ENCODE measurements at regions not wholly inside any gene's neighbourhood (a gene's known extent, or its start where the extent isn't known, plus 50 kb on each side); places are given as distances from the start of the nearest gene placed in this dataset.
"Not testable (repeated sequence)": the region's sequence is repeated elsewhere in the genome, so short reads cannot be mapped to it uniquely, and the experiment has no call there.

DNA sequence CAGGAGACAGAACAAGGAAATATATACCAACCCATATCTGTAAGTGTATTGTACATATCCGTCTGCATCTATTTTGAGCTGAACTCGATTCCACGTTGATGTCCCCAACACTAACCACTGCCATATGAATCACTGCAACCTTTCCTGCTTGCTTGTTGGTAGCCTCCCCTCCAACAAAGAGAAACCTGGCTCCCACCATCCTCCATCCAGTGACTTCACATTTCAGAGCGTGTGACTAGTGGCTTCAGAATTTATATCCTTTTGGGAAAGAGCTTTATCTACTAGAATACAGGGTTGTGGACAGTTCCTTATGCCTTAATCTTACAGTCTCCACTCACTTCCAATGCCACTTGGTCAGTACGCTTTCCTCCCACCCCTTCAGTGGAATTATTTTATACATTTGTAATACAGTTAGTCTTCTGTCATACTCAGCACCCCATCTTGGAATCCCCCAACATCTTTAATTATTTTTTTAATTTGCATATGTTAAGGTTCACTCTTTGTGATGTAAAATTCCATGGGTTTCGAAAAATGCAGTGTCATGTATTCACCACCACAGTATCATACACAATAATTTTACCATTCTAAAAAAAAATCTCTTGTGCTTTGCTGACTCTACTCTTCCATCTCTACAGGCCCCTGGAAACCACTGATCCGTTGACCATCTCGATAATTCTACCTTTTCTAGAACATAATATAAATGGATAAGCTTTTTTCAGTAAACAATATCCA lies 264.7 kb downstream of the BCL2L11 start:
- not testable (repeated sequence) for FAIRE-seq; DNase-seq (ENCODE audit: low spot score)

DNA sequence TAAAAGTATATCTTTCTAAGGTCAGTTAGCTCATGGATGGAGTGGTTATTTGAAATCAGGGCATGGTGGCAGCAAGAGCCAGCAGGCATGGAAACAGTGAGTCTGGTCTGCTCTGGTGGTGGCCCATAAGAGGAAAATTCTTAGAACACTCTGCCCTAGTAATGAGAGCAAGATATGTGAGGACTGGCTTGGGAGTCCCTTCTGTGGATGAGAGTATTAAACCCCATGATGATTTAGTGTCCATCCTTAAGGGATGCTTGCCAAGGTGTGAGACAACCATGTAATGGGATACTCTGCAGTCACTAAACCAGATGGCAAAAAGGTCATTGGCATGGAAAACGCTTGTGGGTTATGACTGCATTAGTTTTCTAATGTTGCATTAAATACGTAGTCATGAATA lies 269.9 kb downstream of the BCL2L11 start:
- FAIRE-seq; DNase-seq (ENCODE audit: low spot score): not testable (repeated sequence)

DNA sequence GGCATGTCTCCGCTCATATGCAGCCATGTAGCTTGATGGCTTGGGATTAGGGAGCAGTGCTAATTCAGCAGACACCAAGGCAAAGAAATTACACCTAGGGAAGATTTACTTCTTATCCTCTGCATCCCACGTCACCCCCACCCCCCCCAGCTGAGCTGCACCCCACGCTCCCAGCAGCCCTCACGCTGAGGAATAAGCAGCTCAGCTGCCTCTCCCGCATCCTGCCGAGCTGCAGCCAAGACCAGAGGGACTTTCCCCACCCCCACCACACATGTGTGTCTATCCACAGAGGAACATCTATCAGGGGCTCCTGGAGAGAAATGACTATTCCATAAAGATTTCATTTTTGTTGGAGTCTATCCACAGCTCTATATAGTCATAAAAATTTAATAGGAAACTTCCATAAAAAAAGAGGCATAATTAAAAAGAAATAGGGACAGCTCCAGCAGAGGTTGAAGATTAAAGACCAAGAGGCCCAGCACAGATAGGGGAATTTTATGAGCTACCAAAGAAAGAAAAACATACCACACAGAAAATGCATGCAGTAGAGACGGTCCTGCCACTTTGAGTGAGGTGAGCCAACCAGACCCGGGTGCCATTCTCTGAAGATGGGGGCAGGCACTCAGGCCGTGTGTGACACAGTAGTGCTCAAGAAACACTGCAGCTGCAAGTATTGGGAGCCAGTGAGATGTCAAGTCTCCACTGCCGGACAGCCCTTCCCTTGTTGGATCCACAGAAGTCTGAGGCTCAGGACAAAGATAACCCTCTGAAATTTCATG lies 274.8 kb downstream of the BCL2L11 start:
- DNase-seq (ENCODE audit: low spot score); FAIRE-seq: not testable (repeated sequence)

DNA sequence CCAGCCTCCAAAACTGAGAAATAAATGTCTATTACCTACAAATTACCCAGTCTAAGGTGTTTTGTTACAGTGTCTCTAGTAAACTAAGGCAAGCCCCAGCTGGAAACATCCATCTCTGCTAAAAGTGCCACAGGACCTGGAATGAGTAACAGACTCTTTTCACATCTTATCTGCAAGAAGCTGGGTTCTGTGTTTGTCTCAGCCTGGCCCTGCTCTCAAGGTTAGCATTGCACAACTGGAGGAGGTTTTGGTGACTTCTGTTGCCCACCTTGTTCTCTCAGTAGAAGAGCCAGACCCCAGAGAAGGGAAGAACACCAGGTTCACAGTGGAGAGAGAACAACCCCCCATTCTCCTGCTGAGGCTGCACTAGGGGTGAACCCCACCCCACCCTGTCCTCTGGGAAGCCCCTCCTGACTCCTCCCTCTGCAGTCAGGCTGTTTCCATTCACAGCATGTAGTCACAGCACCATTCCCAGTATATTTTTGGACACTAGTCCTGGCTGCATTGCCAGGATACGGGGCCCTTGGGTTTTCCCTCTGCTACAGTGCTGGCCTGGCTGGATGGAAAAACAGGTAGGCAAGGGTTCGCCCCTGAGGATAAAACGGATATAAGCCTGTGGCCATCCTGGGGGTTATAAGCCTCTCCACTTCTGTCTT lies 280.0 kb downstream of the BCL2L11 start:
- not testable (repeated sequence) for DNase-seq (ENCODE audit: low spot score); FAIRE-seq

DNA sequence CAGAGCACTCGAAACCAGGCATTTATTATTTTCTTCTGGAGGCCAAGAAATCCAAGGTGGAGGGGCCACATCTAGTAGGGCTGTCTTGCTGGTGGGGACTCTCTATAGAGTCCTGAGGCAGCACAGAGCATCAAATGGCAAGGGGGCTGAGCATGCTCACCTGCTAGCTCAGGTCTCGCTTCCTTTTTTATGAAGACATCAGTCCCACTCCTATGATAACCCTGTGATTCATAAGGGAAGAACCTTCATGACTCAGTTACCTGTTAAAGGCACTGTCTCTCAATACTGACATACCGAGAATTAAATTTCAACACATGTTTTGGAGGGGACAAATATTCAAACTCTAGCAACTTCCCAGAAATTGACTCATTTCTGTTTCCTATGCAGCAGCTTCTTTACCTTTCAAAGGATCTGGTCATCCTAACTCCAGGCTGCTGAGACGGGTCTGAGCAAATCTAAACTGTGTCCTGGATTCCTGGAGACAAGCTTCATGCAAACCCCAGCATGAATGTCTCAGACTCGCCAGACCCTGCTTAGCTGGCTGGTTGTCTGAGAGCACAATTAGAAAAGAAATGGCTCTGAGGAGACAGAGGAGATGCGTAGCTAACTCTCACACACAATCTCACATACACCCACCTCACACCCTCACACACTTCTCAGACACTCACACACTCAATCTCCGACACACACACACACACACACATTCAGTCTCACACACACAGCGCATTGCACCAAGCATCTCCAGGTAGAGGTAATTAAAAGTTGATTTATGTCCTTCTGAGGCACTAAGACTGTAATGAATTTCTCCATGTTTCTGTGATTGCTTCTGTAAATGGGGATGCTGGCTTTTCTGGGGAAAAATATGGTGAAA lies 280.8 kb downstream of the BCL2L11 start:
- not testable (repeated sequence) for DNase-seq (ENCODE audit: low spot score); FAIRE-seq

DNA sequence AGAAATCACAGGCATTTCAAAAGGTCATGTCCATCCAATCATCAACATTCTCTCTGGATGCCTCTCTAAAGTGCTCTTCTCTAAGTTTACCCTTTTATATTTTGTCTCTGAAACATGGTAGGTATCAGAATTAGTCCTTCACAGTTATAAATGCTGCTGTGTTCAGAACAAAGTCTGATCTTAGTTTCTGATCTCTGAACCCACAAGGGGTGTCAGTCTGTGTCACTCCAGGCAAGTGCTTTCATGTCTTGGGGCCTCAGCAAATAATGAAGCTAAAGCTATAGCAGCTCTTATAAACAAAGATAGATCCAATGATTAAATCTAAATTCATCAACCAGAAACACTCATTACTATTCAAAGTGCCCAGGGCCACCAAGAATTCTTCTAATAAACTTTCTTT lies 281.7 kb downstream of the BCL2L11 start:
- not testable (repeated sequence) for FAIRE-seq; DNase-seq (ENCODE audit: low spot score)

DNA sequence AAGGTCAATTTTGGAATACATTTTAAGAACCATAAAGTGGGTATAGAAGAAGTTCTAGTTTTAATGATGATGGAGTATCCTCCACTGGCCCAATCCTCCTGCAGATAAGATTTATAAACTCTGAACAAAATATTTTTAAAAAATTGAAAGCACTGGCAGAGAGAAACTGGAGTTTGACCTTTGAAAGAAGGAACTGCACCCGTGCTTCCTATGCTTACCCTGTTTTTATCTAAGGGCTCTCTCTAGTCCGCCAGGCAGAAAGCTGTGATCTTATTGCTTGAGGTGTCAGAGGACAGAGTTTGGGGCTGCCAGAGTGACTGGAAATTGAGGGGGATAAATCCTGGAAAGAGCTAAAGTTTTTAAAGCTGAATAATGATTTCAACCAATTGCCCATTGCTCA lies 282.6 kb downstream of the BCL2L11 start:
- FAIRE-seq; DNase-seq (ENCODE audit: low spot score): not testable (repeated sequence)

DNA sequence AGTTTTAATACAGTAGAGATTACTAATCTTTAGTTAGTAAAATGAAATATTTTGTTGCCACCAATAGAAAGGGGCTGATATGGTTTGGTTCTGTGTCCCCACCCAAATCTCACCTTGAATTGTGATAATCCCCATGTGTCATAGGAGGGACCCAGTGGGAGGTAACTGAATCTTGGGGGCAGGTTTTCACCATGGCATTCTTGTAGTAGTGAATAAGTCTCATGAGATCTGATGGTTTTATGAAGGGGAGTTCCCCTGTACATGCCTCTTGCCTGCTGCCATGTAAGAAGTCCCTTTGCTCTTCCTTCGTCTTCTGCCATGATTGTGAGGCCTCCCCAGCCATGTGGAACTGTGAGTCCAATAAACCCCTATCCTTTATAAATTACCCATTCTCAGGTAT lies 285.9 kb downstream of the BCL2L11 start:
- not testable (repeated sequence) for DNase-seq (ENCODE audit: low spot score); FAIRE-seq

DNA sequence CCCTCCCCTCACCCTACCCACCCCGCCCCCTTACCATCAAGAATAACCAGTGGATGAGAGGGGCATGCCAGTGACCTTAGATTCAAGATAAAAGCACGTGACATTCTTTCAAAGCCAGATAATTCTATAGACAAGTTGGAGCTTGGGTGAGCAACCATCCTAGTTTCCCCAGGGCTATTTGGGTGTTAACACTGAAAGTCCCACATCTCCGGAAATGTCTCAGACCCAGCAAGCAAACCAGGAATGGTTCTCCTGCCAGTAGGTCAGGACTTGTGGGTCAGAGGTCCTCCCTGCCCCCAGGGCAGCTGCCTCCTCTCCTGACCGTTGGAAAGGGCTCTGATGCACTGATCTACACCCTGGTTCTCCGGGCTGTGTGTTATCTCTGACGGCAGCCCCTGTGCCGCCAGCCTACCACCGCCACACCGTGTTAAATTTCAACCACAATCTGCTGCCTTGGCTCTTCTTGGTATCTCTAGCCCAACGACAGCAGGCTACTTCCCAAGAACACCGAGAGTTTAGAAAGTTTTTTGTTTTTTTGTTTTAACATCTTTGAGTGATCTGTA lies 287.0 kb downstream of the BCL2L11 start:
- DNase-seq (ENCODE audit: low spot score) (peak; percentile 43), FAIRE-seq (peak; percentile 82)

DNA sequence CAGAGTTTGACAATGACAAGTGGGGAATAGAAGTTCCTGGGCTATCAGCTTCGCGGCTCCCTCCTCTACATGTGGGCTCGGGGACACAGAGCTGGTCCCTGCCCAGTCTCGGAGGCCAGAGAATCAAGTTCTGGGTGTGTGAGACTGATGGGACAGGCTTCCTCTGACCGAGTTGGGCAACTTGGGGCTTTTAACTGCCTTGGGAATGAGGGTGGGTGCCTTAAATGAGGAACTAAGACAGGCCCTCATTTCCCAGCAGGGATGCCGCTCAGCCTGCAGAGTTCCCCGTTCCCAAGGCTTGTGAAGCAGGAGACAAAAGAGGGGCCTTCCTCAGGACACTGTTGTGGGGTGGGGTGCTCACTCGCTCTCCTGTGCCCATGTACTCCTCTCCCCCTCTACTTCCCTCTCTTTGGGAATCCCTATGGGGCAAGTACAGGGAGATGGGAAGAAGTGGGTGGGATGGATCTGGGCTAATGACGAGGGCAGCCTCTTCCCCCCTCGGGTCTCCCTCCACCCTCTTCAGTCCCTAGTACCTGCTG lies 290.2 kb downstream of the BCL2L11 start:
- not testable (repeated sequence) for DNase-seq (ENCODE audit: low spot score); FAIRE-seq

DNA sequence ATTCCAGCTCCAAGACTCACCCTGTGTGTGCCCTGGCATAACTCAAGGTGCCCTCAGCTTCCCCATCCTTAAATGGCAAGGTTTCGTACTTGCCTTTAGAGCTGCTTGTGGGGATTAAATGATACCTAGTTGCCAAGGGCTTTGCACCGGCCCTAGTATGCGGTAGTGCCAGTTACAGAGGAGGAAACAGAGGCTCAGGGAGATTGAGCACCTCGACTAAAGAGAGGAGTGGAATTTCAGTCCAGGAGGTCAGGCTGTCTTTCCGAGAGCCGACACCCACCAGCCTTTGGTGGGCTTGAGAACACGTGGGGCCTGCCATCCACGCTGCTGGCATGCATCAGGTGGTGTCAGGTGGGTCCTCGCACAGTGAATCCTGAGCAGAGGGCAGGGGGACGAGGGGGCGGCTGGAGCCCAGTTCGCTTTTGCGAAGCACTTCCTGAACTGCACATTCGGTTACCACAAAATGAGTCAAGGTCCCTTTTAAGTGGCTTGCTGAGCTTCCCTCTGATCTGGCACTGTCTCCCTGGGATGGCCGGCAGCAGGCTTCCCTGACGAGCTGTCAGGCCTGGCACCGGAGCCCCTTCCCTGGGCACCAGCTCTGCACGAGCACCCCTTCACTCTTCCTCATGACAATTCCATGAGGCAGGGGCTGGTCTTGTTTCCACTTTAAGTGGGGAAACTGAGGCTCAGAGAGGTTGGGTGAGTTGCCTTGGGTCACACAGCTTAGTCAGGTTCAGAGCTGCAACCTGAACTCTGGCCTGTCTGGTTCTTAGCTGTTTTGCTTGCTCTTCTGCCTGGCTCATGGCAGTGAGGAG lies 291.4 kb downstream of the BCL2L11 start:
- FAIRE-seq; DNase-seq (ENCODE audit: low spot score): not testable (repeated sequence)

DNA sequence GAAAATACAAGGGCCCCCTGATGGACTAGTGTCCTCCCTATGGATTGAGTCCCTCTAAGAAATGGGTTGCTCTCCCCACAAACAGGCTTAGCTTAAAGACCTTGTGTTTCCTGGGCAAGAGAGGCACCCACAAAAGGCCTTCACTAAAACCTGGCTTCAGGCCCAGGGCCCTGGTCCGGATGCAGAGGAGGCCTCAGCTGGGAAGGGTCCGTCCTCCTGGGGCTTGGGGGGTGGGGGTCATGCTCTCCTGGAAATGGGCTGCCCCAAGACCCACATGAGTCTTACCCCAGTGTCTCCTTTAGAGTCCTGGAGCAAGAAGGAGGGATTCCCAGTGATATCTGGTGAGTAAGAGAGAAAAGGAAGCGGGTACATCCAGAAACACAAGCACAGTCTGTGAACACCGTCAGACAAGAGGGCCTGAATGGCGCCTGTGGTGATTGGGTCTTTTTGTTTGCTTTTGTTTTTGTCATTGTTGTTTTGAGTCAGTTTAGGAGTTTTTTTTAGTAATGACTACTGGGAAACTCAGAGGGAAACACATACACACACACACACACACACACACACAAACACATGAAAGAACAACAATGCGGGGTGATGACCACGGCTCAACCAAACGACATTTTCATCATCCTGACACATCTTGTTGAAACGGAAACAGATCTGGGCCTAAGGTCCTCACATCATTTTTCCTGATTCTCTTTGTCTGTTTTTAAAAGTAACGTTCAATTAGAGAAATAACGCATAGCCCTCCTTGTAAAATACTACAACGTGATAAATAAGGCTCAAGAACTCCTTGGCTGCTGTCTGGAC lies 292.3 kb downstream of the BCL2L11 start:
- FAIRE-seq; DNase-seq (ENCODE audit: low spot score): not testable (repeated sequence)

DNA sequence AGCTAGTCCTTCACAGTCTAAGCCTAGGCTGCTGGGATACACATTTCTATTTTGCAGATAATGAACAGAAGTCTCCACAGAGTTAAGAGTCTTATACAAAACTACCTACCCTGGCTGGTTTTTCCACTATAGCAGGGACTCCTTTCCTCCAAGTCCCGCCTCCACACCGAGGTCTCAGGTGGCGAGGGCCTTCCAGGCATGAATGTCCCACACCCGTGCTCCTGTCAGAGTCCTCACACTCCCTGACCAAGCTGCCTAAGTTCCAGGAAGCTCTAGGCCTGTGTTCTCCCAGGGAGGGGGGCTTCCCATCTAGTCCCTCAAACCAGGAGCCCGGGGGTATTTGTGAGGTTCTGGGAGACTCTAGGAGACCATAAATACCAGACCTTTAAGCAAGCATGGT lies 293.2 kb downstream of the BCL2L11 start:
- FAIRE-seq; DNase-seq (ENCODE audit: low spot score): not testable (repeated sequence)

DNA sequence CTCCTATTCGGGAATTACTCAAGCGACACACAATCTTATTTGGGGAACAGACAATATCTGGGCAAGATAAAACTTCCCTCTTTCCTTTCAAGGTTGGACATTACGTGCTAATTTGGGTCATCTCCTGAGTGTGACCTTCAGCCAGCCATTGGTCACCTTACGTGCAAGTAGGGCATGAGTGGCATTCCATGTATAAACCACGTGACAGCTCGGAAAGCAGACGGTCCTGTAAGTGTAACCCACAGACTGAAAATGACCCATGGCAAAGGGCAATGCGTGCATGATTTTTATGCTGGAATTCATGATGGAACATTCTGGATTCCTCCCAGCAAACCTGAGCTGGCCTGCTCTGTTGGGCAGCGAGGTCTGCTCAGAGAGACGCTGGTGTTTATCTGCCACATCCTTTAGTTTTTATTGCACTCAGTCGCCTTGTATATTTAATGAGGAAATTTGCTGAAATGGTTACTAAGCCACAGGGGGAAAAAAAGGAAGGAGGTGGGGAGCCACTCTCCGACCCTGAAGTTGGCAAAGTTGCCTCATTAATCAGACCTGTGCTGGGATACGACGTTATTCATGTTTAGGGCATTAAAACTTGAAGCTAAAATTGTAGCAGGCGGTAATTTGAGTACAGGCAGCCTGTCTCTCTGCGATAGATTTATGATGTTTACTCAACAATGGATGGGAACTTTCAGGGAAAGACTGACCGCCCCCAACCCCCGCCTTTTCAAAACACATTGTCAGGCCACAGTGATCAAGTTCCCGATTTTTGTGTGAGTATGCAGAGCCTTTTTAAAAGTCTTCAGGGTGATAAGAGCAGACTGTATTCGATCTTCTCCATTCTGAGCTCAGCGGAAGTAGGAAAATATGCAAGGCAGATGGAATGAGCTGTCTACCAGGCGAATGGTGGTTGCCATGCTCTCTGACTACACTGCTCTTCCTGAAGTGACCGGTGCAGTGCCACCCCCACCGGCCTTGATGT lies 295.3 kb downstream of the BCL2L11 start:
- not testable (repeated sequence) for DNase-seq (ENCODE audit: low spot score); FAIRE-seq

DNA sequence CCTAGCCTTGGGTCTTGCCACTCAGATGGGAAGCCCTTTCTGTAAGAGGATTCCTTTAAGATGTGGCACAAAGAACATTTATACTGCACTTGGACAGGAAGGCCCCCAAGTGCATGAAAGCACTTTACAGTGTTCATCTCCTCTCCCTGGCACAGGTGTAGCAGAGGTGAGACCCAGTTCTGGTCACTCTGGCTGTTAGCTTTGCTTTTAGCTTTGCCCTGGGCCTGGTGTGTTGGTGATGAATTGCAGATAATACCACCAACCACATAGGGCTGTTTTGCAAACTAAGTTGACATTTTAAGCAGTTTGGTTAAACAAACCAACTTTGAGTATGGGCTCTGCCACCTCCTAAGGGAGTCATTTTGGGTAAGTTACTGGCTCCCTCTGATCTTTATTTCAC lies 296.3 kb downstream of the BCL2L11 start:
- not testable (repeated sequence) for FAIRE-seq; DNase-seq (ENCODE audit: low spot score)

DNA sequence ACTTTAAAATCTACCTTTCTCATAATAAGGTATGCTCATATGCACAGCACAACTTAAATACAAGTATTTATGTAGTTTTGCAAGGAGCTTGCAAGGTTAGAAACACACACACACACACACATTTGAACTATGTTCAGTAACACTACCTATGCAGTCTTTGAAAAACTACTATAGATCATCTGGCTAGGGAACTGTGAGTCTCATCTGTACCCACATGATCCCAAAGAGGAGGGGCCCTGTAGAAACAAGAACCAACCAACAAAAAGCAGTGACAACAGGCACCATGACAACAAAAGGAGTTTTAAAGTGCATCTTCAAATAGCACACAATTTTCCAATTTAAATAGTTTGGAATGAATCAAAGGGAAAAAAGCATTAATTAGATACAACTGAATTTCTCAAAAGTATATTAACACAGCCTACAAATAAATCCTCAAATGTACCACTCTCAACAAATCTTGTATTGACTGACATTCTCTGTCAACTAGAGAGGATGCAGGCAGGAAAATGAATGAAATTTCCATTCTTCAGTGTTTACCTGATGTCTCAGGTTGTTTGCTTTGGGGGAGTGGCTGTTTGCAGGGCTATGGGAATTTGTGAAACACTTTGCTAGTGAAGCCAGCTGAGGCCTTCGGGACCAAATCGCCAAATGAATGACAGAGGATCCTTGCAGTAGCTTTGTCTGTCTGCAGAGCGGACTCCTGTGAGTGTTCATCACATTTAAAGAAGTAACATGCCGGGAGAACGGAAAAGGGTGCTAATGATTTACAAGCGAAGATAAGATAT lies 297.6 kb downstream of the BCL2L11 start:
- not testable (repeated sequence) for DNase-seq (ENCODE audit: low spot score); FAIRE-seq
